GM12878 (cell line): ENCODE measurements at regions not wholly inside any gene's neighbourhood (a gene's known extent, or its start where the extent isn't known, plus 50 kb on each side); places are given as distances from the start of the nearest gene placed in this dataset.

Experiments used
- ASH2L ChIP-seq: fragments of 300-600, 200-600 bp; sonication (generic); IDR thresholded peaks from 2 replicates; pipeline ENCODE4 v1.6.1; 2017; ENCODE audit warnings: low read depth, mild to moderate bottlenecking, borderline replicate concordance
- CBFB ChIP-seq: IDR thresholded peaks from 2 replicates; pipeline ENCODE4 v1.6.1; 2016; ENCODE audit warnings: antibody characterized with exemption, low read depth
- CBX5 ChIP-seq: sonication (generic); IDR thresholded peaks from 2 replicates; pipeline ENCODE4 v1.6.1; 2016; ENCODE audit warnings: low read depth, moderate library complexity, mild to moderate bottlenecking, inconsistent platforms
- CEBPB ChIP-seq, 2 experiments: fragments of 150-350 bp in 1 of 2; IDR thresholded peaks; 2 replicates each; pipeline ENCODE4 v1.6.1; 2012 to 2014; ENCODE audit warnings: low read depth in 2 of 2, low read length in 2 of 2, borderline replicate concordance in 1 of 2, inconsistent platforms in 1 of 2
- ESRRA ChIP-seq: IDR thresholded peaks from 2 replicates; pipeline ENCODE4 v1.6.1; 2012; ENCODE audit warnings: mild to moderate bottlenecking, low read length, improper control_type of control experiment
- FOXK2 ChIP-seq: fragments of 450-650 bp; IDR thresholded peaks from 2 replicates; pipeline ENCODE4 v1.6.1; 2017; ENCODE audit warnings: mild to moderate bottlenecking, moderate library complexity
- GATAD2B ChIP-seq: fragments of 450-650 bp; conservative IDR thresholded peaks from 2 replicates; pipeline ENCODE4 v1.6.1; 2017; ENCODE audit warnings: low read depth, mild to moderate bottlenecking, moderate library complexity
- MTA2 ChIP-seq: fragments of 450-650 bp; IDR thresholded peaks from 2 replicates; pipeline ENCODE4 v1.6.1; 2016; ENCODE audit warnings: low read depth, mild to moderate bottlenecking, moderate library complexity
- NFYA ChIP-seq: IDR thresholded peaks from 2 replicates; pipeline ENCODE4 v1.6.1; 2011; ENCODE audit warnings: low read depth, mild to moderate bottlenecking, low read length, improper control_type of control experiment, borderline replicate concordance
- POU2F2 ChIP-seq: IDR thresholded peaks from 3 replicates; pipeline ENCODE4 v1.6.1; 2011; ENCODE audit warnings: low read depth, mild to moderate bottlenecking, low read length, borderline replicate concordance
- RBBP5 ChIP-seq: fragments of 200-600 bp; sonication (generic); conservative IDR thresholded peaks from 2 replicates; pipeline ENCODE4 v1.6.1; 2016
- RUNX3 ChIP-seq: IDR thresholded peaks from 2 replicates; pipeline ENCODE4 v1.6.1; 2012; ENCODE audit warnings: low read length, inconsistent platforms
- SMAD1 ChIP-seq: fragments of 450-650 bp; IDR thresholded peaks from 2 replicates; pipeline ENCODE4 v1.6.1; 2018; ENCODE audit warnings: mild to moderate bottlenecking, low read depth; ENCODE audit not compliant: partially characterized antibody
- SRF ChIP-seq, 2 experiments: IDR thresholded peaks; 2 replicates each; pipeline ENCODE4 v1.6.1; 2011; ENCODE audit warnings: low read depth in 2 of 2, low read length in 2 of 2, mild to moderate bottlenecking in 1 of 2, moderate library complexity in 1 of 2
- TCF12 ChIP-seq: IDR thresholded peaks from 2 replicates; pipeline ENCODE4 v1.6.1; 2011; ENCODE audit warnings: low read depth, mild to moderate bottlenecking, low read length
- TCF3 ChIP-seq: IDR thresholded peaks from 2 replicates; pipeline ENCODE4 v1.6.1; 2012; ENCODE audit warnings: low read depth, mild to moderate bottlenecking, low read length, borderline replicate concordance; ENCODE audit not compliant: insufficient read depth
- ZBED1 ChIP-seq: IDR thresholded peaks from 2 replicates; pipeline ENCODE4 v1.6.1; 2016; ENCODE audit warnings: borderline replicate concordance
- ZNF207 ChIP-seq: fragments of 450-650 bp; IDR thresholded peaks from 2 replicates; pipeline ENCODE4 v1.6.1; 2014; ENCODE audit warnings: antibody characterized with exemption, mild to moderate bottlenecking, borderline replicate concordance
- ZNF274 ChIP-seq: IDR thresholded peaks from one replicate; pipeline ENCODE4 v1.8.0; 2011; ENCODE audit not compliant: insufficient read length, insufficient read depth
- ZNF384 ChIP-seq: IDR thresholded peaks from 2 replicates; pipeline ENCODE4 v1.6.1; 2012; ENCODE audit warnings: low read depth, mild to moderate bottlenecking, low read length, improper control_type of control experiment, borderline replicate concordance

GRCh38 chr5:89228355-89228754 is 345.4 kb upstream of the MEF2C start (continued):
- TF ChIP-seq FOXK2 (no peak), RUNX3 (peak; percentile 70), SRF (IDR thresholded peaks at IDR 0.05; ENCODE audit: low read depth in 2 of 2, low read length in 2 of 2) (no peak), ZBED1 (no peak), CBX5 (peak; percentile 91; the same call in 1 of the 2 replicates), NFYA (no peak), GATAD2B (no peak), MTA2 (peak; percentile 66; the same call in 1 of the 2 replicates), ZNF384 (no peak), SMAD1 (no peak), TCF12 (no peak), POU2F2 (no peak), ESRRA (no peak), ASH2L (no peak), ZNF207 (no peak), ZNF274 (no peak), TCF3 (no peak), CBFB (no peak), CEBPB (IDR thresholded peaks at IDR 0.05; ENCODE audit: borderline replicate concordance in 1 of 2, low read depth in 2 of 2, low read length in 2 of 2) (no peak), RBBP5 (no peak)
